DND-41 (cell line): ENCODE measurements at regions not wholly inside any gene's neighbourhood (a gene's known extent, or its start where the extent isn't known, plus 50 kb on each side); places are given as distances from the start of the nearest gene placed in this dataset.
"Not testable (repeated sequence)": the region's sequence is repeated elsewhere in the genome, so short reads cannot be mapped to it uniquely, and the experiment has no call there.

Source experiments
- CTCF ChIP-seq: IDR thresholded peaks from 2 replicates; pipeline ENCODE4 v1.5.1; 2012; ENCODE audit warnings: borderline replicate concordance, low read length, moderate library complexity, mild to moderate bottlenecking; ENCODE audit not compliant: poor library complexity, severe bottlenecking; ENCODE audit errors: extremely low read depth
- EZH2 ChIP-seq: IDR thresholded peaks from 3 replicates; pipeline ENCODE4 v1.6.1; 2012; ENCODE audit warnings: borderline replicate concordance, low read depth, mild to moderate bottlenecking, moderate library complexity, low read length, inconsistent platforms; ENCODE audit not compliant: severe bottlenecking

GRCh38 chr10:32213838-32214237 is 133.1 kb downstream of the EPC1 start:
- not testable (repeated sequence) for TF ChIP-seq CTCF, EZH2
